GM23248 (cell line): ENCODE measurements at regions not wholly inside any gene's neighbourhood (a gene's known extent, or its start where the extent isn't known, plus 50 kb on each side); places are given as distances from the start of the nearest gene placed in this dataset.
"Not testable (repeated sequence)": the region's sequence is repeated elsewhere in the genome, so short reads cannot be mapped to it uniquely, and the experiment has no call there.

Experiments
- DNase-seq: peaks from one replicate; pipeline ENCODE4 v3.0.0-alpha.2; 2015
- H2AFZ ChIP-seq: fragments of 200-600 bp; sonication (generic); 2 replicates; pipeline ENCODE4 v1.6.1; 2016; ENCODE audit warnings: antibody characterized with exemption
- H3F3A ChIP-seq: fragments of 200-600 bp; sonication (generic); 2 replicates; pipeline ENCODE4 v1.6.1; 2016; ENCODE audit warnings: mild to moderate bottlenecking, antibody characterized with exemption, mixed run types; ENCODE audit not compliant: insufficient read depth
- H3K27ac ChIP-seq: fragments of 200-600 bp; sonication (generic); 2 replicates; pipeline ENCODE4 v1.5.1; 2016; ENCODE audit warnings: mild to moderate bottlenecking
- H3K27me3 ChIP-seq: fragments of 200-600 bp; sonication (generic); replicated peaks from 2 replicates; pipeline ENCODE4 v1.6.1; 2016; ENCODE audit warnings: mild to moderate bottlenecking; ENCODE audit not compliant: insufficient read depth
- H3K36me3 ChIP-seq: fragments of 200-600 bp; sonication (generic); 2 replicates; pipeline ENCODE4 v1.6.1; 2016; ENCODE audit warnings: low read depth, mild to moderate bottlenecking
- H3K4me1 ChIP-seq: fragments of 200-600 bp; sonication (generic); 2 replicates; pipeline ENCODE4 v1.6.1; 2016; ENCODE audit warnings: mild to moderate bottlenecking; ENCODE audit not compliant: insufficient read depth
- H3K4me2 ChIP-seq: fragments of 200-600 bp; sonication (generic); one replicate; pipeline ENCODE4 v1.6.1; 2016; ENCODE audit warnings: mild to moderate bottlenecking; ENCODE audit not compliant: unreplicated experiment
- H3K4me3 ChIP-seq: fragments of 200-600 bp; sonication (generic); 2 replicates; pipeline ENCODE4 v1.5.1; 2016; ENCODE audit warnings: mild to moderate bottlenecking
- H3K79me2 ChIP-seq: fragments of 200-600 bp; sonication (generic); 2 replicates; pipeline ENCODE4 v1.6.1; 2016; ENCODE audit warnings: mild to moderate bottlenecking; ENCODE audit not compliant: insufficient read depth
- H3K9ac ChIP-seq: fragments of 200-600 bp; sonication (generic); 2 replicates; pipeline ENCODE4 v1.6.1; 2016; ENCODE audit warnings: mild to moderate bottlenecking
- H3K9me2 ChIP-seq: fragments of 200-600 bp; sonication (generic); 2 replicates; pipeline ENCODE4 v1.6.1; 2016; ENCODE audit warnings: mixed run types, mild to moderate bottlenecking, moderate library complexity; ENCODE audit not compliant: insufficient read depth
- H3K9me3 ChIP-seq: fragments of 200-600 bp; sonication (generic); one replicate; pipeline ENCODE4 v1.6.1; 2017; ENCODE audit warnings: low read depth
- H4K20me1 ChIP-seq: fragments of 200-600 bp; sonication (generic); 2 replicates; pipeline ENCODE4 v1.6.0; 2016; ENCODE audit not compliant: insufficient read depth
- EZH2 ChIP-seq: fragments of 200-600 bp; sonication (generic); IDR thresholded peaks from 2 replicates; pipeline ENCODE4 v1.6.1; 2018; ENCODE audit warnings: antibody characterized with exemption, mild to moderate bottlenecking; ENCODE audit not compliant: insufficient read depth, poor library complexity, severe bottlenecking
- EZH2phosphoT487 ChIP-seq: fragments of 200-600 bp; sonication (generic); IDR thresholded peaks from 2 replicates; pipeline ENCODE4 v1.6.1; 2018; ENCODE audit warnings: antibody characterized with exemption, moderate library complexity, mild to moderate bottlenecking, low read depth; ENCODE audit not compliant: insufficient read depth
- WGBS, 2 experiments: methylation state at CpG; one replicate each; pipeline ENCODE4 v1.1.6; 2015 to 2017; ENCODE audit warnings: low lambda C conversion rate in 2 of 2, low coverage in 1 of 2; ENCODE audit errors: missing lambda C conversion rate in 2 of 2; 5-methylcytosine and 5-hydroxymethylcytosine counted together
- in situ Hi-C: fragments of 300-500 bp; cut with MboI; formaldehyde crosslinking; loops from 2 replicates; pipeline ENCODE4 v1.15.0; 2020

GRCh38 chr4:75254745-75255144, 259.5 kb downstream of the RCHY1 start:
- Histone ChIP-seq H2AFZ (no peak overlapping the region), H3K9me2 (no peaks in the 10 kb centered on the region), H3F3A (no peaks in the 10 kb centered on the region), H3K9ac (no peak overlapping the region), H3K79me2 (no peaks in the 10 kb centered on the region), H4K20me1 (no peaks in the 10 kb centered on the region), H3K27ac (no peak overlapping the region), H3K4me2 (no peak overlapping the region), H3K4me3 (no peak overlapping the region), H3K9me3 (no peaks in the 10 kb centered on the region), H3K27me3 (no peaks in the 10 kb centered on the region), H3K4me1 (no peaks in the 10 kb centered on the region), H3K36me3 (no peaks in the 10 kb centered on the region)
- DNase-seq: no peak
- in situ Hi-C loops: no loop called here
- WGBS, 2 experiments: 41 to 42% methylated on average over 6 of the region's 6 CpGs
- no peak for TF ChIP-seq EZH2phosphoT487
- no peak for TF ChIP-seq EZH2

DNA sequence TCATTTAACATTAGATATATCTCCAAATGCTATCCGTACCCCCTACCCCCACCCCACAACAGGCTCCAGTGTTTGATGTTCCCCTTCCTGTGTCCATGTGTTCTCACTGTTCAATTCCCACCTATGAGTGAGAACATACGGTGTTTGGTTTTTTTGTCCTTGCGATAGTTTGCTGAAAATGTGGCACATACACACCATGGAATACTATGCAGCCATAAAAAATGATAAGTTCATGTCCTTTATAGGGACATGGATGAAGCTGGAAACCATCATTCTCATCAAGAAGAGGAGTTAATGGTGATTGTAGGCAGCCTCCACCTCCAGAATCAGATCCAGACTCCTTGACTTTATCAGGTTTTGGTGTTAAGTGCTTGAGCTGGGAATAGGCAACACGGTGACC, 261.1 kb downstream of the RCHY1 start:
- H3F3A ChIP-seq, H3K36me3 ChIP-seq, H3K4me3 ChIP-seq, in situ Hi-C loops, H3K9ac ChIP-seq, H2AFZ ChIP-seq, H3K4me2 ChIP-seq, H3K9me2 ChIP-seq, DNase-seq, H4K20me1 ChIP-seq, H3K27ac ChIP-seq, H3K4me1 ChIP-seq, H3K79me2 ChIP-seq, H3K27me3 ChIP-seq, H3K9me3 ChIP-seq: not testable (repeated sequence)
- WGBS, 2 experiments: 23 to 28% methylated on average over 4 of the region's 4 CpGs

DNA sequence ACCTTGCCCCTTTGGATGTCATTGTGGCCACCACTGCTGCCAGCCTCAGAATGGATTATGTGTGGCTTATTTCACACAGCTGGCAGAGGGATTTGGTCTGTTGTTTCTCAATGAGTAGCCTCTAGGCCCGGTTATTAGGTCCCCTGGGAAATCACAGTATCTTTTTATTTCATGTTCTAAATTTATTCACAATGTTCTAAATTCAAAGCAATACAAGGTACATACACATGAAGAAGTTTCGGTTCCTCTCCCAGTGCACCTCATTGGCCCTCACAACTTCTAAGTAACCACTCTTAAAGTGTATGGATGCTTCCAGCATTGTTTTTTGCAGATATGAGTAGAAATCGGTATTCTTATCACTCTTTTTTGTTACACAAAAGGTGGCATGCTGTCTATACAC, 262.7 kb downstream of the RCHY1 start:
- no peak overlapping the region for H3K9ac ChIP-seq
- no peak overlapping the region for H3K4me2 ChIP-seq
- TF ChIP-seq EZH2phosphoT487: no peak
- no peak for TF ChIP-seq EZH2
- no peaks in the 10 kb centered on the region for H3K27me3 ChIP-seq
- no peak overlapping the region for H2AFZ ChIP-seq
- DNase-seq: no peak
- H4K20me1 ChIP-seq: no peaks in the 10 kb centered on the region
- H3F3A ChIP-seq: no peaks in the 10 kb centered on the region
- no peaks in the 10 kb centered on the region for H3K79me2 ChIP-seq
- H3K9me2 ChIP-seq: no peaks in the 10 kb centered on the region
- no peaks in the 10 kb centered on the region for H3K9me3 ChIP-seq
- H3K27ac ChIP-seq: no peak overlapping the region
- H3K36me3 ChIP-seq: no peaks in the 10 kb centered on the region
- H3K4me3 ChIP-seq: no peak overlapping the region
- in situ Hi-C loops: no loop called here
- WGBS, 2 experiments: 10 to 19% methylated on average over 3 of the region's 3 CpGs
- H3K4me1 ChIP-seq: no peaks in the 10 kb centered on the region

GRCh38 chr4:75249739-75250138, 264.5 kb downstream of the RCHY1 start:
- TF ChIP-seq EZH2phosphoT487: no peak
- TF ChIP-seq EZH2: no peak
- WGBS, 2 experiments: 36 to 40% methylated on average over 2 of the region's 2 CpGs
- H3F3A ChIP-seq: no peaks in the 10 kb centered on the region

DNA sequence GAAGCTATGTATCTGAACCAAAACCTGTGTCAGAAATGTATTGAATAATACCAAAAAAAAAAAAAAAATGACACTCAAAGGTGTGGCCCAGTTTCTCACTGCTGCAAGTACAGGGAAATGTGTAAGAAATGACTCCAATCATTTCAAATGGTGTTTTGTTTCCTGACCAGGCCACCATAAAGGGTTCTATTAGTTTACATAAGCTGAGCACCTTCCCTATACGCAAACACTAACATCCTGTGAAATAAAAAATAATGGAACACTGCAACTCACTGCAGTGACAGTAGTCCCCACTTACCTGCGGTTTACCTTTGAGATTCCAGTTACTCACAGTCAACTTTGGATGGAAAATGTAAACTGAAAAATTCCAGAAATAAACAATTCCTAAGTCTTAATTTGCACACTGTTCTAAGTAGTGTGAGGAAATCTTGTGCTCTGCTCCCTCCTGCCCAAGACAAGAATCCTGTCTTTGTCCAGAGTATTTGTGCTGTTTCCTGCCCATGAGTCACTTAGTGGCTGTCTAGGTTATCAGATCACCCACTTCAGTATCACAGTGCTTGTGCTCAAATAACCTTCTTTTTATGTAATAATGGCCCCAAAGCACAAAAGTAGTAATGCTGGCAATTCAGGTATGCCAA, 265.3 kb downstream of the RCHY1 start:
- 10 to 15% methylated on average over 2 of the region's 2 CpGs for WGBS, 2 experiments
- in situ Hi-C loops: no loop called here
- Histone ChIP-seq H3K27ac (no peak overlapping the region), H3F3A (no peaks in the 10 kb centered on the region), H3K36me3 (no peaks in the 10 kb centered on the region), H3K9me2 (no peaks in the 10 kb centered on the region), H2AFZ (no peak overlapping the region), H3K27me3 (no peaks in the 10 kb centered on the region), H3K9ac (no peak overlapping the region), H3K4me3 (no peak overlapping the region), H4K20me1 (no peaks in the 10 kb centered on the region), H3K79me2 (no peaks in the 10 kb centered on the region), H3K9me3 (no peaks in the 10 kb centered on the region), H3K4me2 (no peak overlapping the region), H3K4me1 (no peaks in the 10 kb centered on the region)
- TF ChIP-seq EZH2: no peak
- TF ChIP-seq EZH2phosphoT487: no peak
- no peak for DNase-seq

More at GRCh38 chr4:75249739-75250138, 264.5 kb downstream of the RCHY1 start:
- Histone ChIP-seq H3K9ac (no peak overlapping the region), H3K9me3 (no peaks in the 10 kb centered on the region), H2AFZ (no peak overlapping the region), H3K79me2 (no peaks in the 10 kb centered on the region), H3K36me3 (no peaks in the 10 kb centered on the region), H3K4me3 (no peak overlapping the region), H3K27me3 (no peaks in the 10 kb centered on the region), H3K27ac (no peak overlapping the region), H3K4me1 (no peaks in the 10 kb centered on the region), H3K4me2 (no peak overlapping the region), H3K9me2 (no peaks in the 10 kb centered on the region), H4K20me1 (no peaks in the 10 kb centered on the region)
- in situ Hi-C loops: no loop called here
- no peak for DNase-seq
